ENCODE measurements at regions not wholly inside any gene's neighbourhood (a gene's known extent, or its start where the extent isn't known, plus 50 kb on each side); places are given as distances from the start of the nearest gene placed in this dataset.
"Not testable (repeated sequence)": the region's sequence is repeated elsewhere in the genome, so short reads cannot be mapped to it uniquely, and the experiment has no call there.

GRCh38 chr7:1300636-1301035 lies 68.0 kb downstream of the UNCX start:
- no peaks in the 10 kb centered on the region for H3K4me1 ChIP-seq (ENCODE audit: control insufficient read depth, insufficient read depth, low read length, poor library complexity, severe bottlenecking)
- no peak overlapping the region for H3K27ac ChIP-seq (ENCODE audit: insufficient read depth, low read length, poor library complexity, severe bottlenecking)
- H3K27me3 ChIP-seq (replicated peaks; ENCODE audit: control insufficient read depth, insufficient read depth, low read length, poor library complexity, severe bottlenecking): no peaks in the 10 kb centered on the region
- H3K4me3 ChIP-seq (ENCODE audit: insufficient read depth, low read depth, low read length, poor library complexity, severe bottlenecking): no peak overlapping the region
- no peaks in the 10 kb centered on the region for H3K36me3 ChIP-seq (ENCODE audit: control insufficient read depth, insufficient read depth, low read length)
- H3K9me3 ChIP-seq (ENCODE audit: control insufficient read depth, low read length): no peaks in the 10 kb centered on the region
- DNase-seq: no peak

DNA sequence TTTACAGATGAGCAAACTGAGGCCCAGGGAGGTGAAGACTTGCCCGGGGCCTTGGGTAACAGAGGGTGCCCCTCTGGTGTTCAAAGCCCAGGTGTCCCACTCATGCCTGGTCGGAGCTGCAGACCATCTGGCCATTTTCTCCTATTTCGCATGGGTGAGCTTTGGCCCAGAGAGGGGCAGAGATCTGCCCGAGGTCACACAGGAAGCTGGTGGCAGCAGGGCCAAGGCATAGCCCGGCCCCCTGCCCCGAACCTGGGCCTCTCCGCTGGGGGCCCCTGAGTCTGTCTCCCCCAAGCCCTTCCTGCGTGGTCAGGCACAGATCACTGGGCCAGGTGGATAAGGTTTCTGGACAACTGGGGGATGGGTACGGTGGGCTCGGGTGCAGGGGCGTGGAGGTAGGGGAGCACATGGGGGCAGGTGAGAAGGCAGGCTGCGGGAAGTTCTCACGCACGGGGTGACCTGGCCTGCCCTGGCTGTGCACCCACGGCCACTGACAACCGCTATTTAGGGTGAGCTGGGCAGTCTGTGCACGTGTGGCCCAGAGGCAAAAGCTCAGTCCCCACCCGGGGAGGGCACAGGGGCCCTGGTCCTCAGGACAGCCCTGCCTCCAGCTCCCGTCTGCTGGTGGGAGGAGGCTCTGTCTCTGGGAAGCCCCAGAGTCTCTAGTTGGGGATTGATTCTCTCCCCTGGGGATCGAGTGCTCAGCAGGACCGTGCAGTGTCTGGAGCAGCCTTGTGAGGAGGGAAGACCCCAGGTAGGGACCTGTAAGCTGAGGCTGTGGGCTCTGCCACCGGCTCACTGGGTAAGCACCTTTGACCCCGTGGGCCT lies 68.6 kb downstream of the UNCX start:
- Histone ChIP-seq H3K36me3 (ENCODE audit: control insufficient read depth, insufficient read depth, low read length) (no peaks in the 10 kb centered on the region), H3K9me3 (ENCODE audit: control insufficient read depth, low read length) (no peaks in the 10 kb centered on the region), H3K4me3 (ENCODE audit: insufficient read depth, low read depth, low read length, poor library complexity, severe bottlenecking) (no peak overlapping the region), H3K4me1 (ENCODE audit: control insufficient read depth, insufficient read depth, low read length, poor library complexity, severe bottlenecking) (no peaks in the 10 kb centered on the region), H3K27me3 (replicated peaks; ENCODE audit: control insufficient read depth, insufficient read depth, low read length, poor library complexity, severe bottlenecking) (no peaks in the 10 kb centered on the region), H3K27ac (ENCODE audit: insufficient read depth, low read length, poor library complexity, severe bottlenecking) (no peak overlapping the region)
- DNase-seq: no peak

GRCh38 chr7:1301882-1302251 lies 69.2 kb downstream of the UNCX start:
- H3K4me1 ChIP-seq (ENCODE audit: control insufficient read depth, insufficient read depth, low read length, poor library complexity, severe bottlenecking): no peaks in the 10 kb centered on the region
- H3K36me3 ChIP-seq (ENCODE audit: control insufficient read depth, insufficient read depth, low read length): no peaks in the 10 kb centered on the region
- no peak overlapping the region for H3K4me3 ChIP-seq (ENCODE audit: insufficient read depth, low read depth, low read length, poor library complexity, severe bottlenecking)
- H3K27me3 ChIP-seq (replicated peaks; ENCODE audit: control insufficient read depth, insufficient read depth, low read length, poor library complexity, severe bottlenecking): no peaks in the 10 kb centered on the region
- DNase-seq: no peak
- no peaks in the 10 kb centered on the region for H3K9me3 ChIP-seq (ENCODE audit: control insufficient read depth, low read length)
- H3K27ac ChIP-seq (ENCODE audit: insufficient read depth, low read length, poor library complexity, severe bottlenecking): no peak overlapping the region

- Histone ChIP-seq H3K4me3 (ENCODE audit: insufficient read depth, low read depth, low read length, poor library complexity, severe bottlenecking) (no peak overlapping the region), H3K9me3 (ENCODE audit: control insufficient read depth, low read length) (no peaks in the 10 kb centered on the region), H3K36me3 (ENCODE audit: control insufficient read depth, insufficient read depth, low read length) (no peaks in the 10 kb centered on the region), H3K27ac (ENCODE audit: insufficient read depth, low read length, poor library complexity, severe bottlenecking) (no peak overlapping the region), H3K27me3 (replicated peaks; ENCODE audit: control insufficient read depth, insufficient read depth, low read length, poor library complexity, severe bottlenecking) (no peaks in the 10 kb centered on the region), H3K4me1 (ENCODE audit: control insufficient read depth, insufficient read depth, low read length, poor library complexity, severe bottlenecking) (no peaks in the 10 kb centered on the region)
- no peak for DNase-seq
Measured at GRCh38 chr7:1302936-1303335, 70.3 kb downstream of the UNCX start.

DNA sequence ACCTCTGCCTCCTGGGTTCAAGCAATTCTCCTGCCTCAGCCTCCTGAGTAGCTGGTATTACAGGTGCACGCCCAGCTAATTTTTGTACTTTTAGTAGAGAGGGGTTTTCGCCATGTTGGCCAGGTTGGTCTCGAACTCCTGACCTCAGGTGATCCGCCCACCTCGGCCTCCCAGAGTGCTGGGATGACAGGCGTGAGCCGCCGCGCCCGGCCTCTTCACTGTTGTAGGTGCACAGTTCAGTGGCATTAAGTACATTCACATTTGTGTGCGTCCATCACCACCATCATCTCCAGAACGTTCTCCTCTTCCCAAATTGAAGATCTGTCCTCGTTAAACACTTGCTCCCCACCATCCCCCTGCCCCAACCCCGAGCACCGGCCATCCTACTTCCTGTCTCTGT lies 71.3 kb downstream of the UNCX start:
- DNase-seq; H3K4me3 ChIP-seq (ENCODE audit: insufficient read depth, low read depth, low read length, poor library complexity, severe bottlenecking); H3K4me1 ChIP-seq (ENCODE audit: control insufficient read depth, insufficient read depth, low read length, poor library complexity, severe bottlenecking); H3K9me3 ChIP-seq (ENCODE audit: control insufficient read depth, low read length); H3K27ac ChIP-seq (ENCODE audit: insufficient read depth, low read length, poor library complexity, severe bottlenecking); H3K36me3 ChIP-seq (ENCODE audit: control insufficient read depth, insufficient read depth, low read length); H3K27me3 ChIP-seq (replicated peaks; ENCODE audit: control insufficient read depth, insufficient read depth, low read length, poor library complexity, severe bottlenecking): not testable (repeated sequence)

- Histone ChIP-seq H3K9me3 (ENCODE audit: control insufficient read depth, low read length) (no peaks in the 10 kb centered on the region), H3K27me3 (replicated peaks; ENCODE audit: control insufficient read depth, insufficient read depth, low read length, poor library complexity, severe bottlenecking) (no peaks in the 10 kb centered on the region), H3K4me3 (ENCODE audit: insufficient read depth, low read depth, low read length, poor library complexity, severe bottlenecking) (no peak overlapping the region), H3K4me1 (ENCODE audit: control insufficient read depth, insufficient read depth, low read length, poor library complexity, severe bottlenecking) (no peaks in the 10 kb centered on the region), H3K27ac (ENCODE audit: insufficient read depth, low read length, poor library complexity, severe bottlenecking) (no peak overlapping the region), H3K36me3 (ENCODE audit: control insufficient read depth, insufficient read depth, low read length) (no peaks in the 10 kb centered on the region)
- DNase-seq: no peak
Measured at GRCh38 chr7:1305873-1306272, 73.2 kb downstream of the UNCX start.

DNA sequence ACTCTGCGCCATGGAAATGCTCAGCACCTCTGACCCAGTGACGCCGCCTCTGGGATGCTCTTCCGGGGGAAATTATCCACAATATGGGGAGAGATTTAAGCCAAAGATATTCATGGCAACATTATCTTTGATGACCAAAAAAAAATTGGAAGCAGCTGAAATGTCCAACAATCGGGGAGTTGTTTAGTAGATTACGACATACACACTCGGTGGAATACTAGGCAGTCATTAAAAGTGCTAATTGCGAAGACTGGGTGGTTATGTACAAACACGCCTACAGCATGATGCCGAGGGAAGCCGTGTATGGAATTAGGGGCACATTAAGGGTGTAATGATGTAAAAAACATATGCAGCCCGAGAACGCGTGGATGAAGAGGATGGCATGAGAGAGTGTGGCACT lies 75.2 kb downstream of the UNCX start:
- Histone ChIP-seq H3K9me3 (ENCODE audit: control insufficient read depth, low read length) (no peaks in the 10 kb centered on the region), H3K27ac (ENCODE audit: insufficient read depth, low read length, poor library complexity, severe bottlenecking) (no peak overlapping the region), H3K27me3 (replicated peaks; ENCODE audit: control insufficient read depth, insufficient read depth, low read length, poor library complexity, severe bottlenecking) (no peaks in the 10 kb centered on the region), H3K36me3 (ENCODE audit: control insufficient read depth, insufficient read depth, low read length) (no peaks in the 10 kb centered on the region), H3K4me1 (ENCODE audit: control insufficient read depth, insufficient read depth, low read length, poor library complexity, severe bottlenecking) (no peaks in the 10 kb centered on the region), H3K4me3 (ENCODE audit: insufficient read depth, low read depth, low read length, poor library complexity, severe bottlenecking) (no peak overlapping the region)
- DNase-seq: no peak

DNA sequence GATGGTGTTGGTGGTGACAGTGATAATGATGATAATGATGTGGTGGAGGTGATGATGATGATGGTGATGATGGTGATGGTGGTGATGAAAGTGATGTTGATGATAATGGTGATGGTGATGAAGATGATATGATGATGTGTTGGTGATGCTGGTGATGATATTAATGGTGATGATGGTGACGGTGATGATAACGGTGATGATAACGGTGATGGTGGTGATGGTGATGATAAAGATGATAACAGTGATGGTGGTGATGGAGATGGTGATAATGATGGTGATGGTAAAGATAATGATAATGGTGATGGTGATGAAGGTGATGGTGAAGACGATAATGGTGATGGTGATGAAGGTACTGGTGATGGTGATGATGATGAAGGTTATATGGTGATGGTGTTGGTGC lies 76.6 kb downstream of the UNCX start:
- Histone ChIP-seq H3K36me3 (ENCODE audit: control insufficient read depth, insufficient read depth, low read length) (no peaks in the 10 kb centered on the region), H3K4me3 (ENCODE audit: insufficient read depth, low read depth, low read length, poor library complexity, severe bottlenecking) (no peak overlapping the region)

DNA sequence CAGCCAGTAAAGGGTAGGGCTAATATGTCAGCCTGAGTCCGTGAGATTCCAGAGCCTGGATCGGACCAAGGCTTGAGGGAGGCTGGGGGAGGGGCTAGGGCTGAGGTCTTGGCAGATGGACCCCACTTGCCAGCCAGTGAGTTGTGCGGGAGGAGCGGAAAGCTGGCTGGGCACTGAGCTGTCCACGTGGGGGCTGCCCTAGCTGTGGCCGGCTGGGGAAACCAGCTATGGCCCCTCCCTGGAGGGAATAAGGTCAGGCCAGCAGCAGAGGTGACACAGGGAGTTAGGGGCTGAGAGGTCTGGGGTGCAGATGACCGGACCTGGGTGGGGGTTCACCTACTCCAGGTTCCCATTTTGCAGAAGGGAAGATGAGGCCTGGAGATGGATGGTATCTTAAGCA lies 77.3 kb downstream of the UNCX start:
- H3K4me3 ChIP-seq (ENCODE audit: insufficient read depth, low read depth, low read length, poor library complexity, severe bottlenecking): no peak overlapping the region
- DNase-seq: no peak
- H3K27me3 ChIP-seq (replicated peaks; ENCODE audit: control insufficient read depth, insufficient read depth, low read length, poor library complexity, severe bottlenecking): no peaks in the 10 kb centered on the region
- no peaks in the 10 kb centered on the region for H3K4me1 ChIP-seq (ENCODE audit: control insufficient read depth, insufficient read depth, low read length, poor library complexity, severe bottlenecking)
- no peak overlapping the region for H3K27ac ChIP-seq (ENCODE audit: insufficient read depth, low read length, poor library complexity, severe bottlenecking)
- H3K36me3 ChIP-seq (ENCODE audit: control insufficient read depth, insufficient read depth, low read length): no peaks in the 10 kb centered on the region
- no peaks in the 10 kb centered on the region for H3K9me3 ChIP-seq (ENCODE audit: control insufficient read depth, low read length)

More for the DNA sequence above, 76.6 kb downstream of the UNCX start:
- DNase-seq: no peak
- H3K9me3 ChIP-seq (ENCODE audit: control insufficient read depth, low read length): no peaks in the 10 kb centered on the region
- no peaks in the 10 kb centered on the region for H3K4me1 ChIP-seq (ENCODE audit: control insufficient read depth, insufficient read depth, low read length, poor library complexity, severe bottlenecking)
- no peak overlapping the region for H3K27ac ChIP-seq (ENCODE audit: insufficient read depth, low read length, poor library complexity, severe bottlenecking)
- no peaks in the 10 kb centered on the region for H3K27me3 ChIP-seq (replicated peaks; ENCODE audit: control insufficient read depth, insufficient read depth, low read length, poor library complexity, severe bottlenecking)

DNA sequence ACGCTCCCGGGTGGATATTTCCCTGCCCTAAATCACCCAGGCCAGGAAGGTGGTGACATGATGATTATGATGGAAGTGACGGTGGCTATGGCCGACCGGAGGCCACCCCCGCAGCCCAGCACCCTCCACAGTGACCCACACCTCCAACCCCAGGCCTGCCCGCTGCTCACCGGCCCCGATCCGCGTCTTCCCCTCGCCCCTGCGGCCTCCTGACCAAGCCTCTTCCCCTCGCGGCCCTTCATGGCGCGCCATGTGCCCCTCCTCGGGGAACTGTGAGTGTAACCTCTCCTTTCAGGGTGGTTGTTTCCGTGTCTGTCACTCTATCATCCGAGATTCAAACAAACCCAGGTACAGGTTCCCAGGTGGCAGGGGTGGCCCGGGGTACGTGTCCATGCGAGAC lies 78.3 kb downstream of the UNCX start:
- no peak overlapping the region for H3K4me3 ChIP-seq (ENCODE audit: insufficient read depth, low read depth, low read length, poor library complexity, severe bottlenecking)
- DNase-seq: no peak
- no peaks in the 10 kb centered on the region for H3K27me3 ChIP-seq (replicated peaks; ENCODE audit: control insufficient read depth, insufficient read depth, low read length, poor library complexity, severe bottlenecking)

More for the DNA sequence above, 78.3 kb downstream of the UNCX start:
- no peaks in the 10 kb centered on the region for H3K36me3 ChIP-seq (ENCODE audit: control insufficient read depth, insufficient read depth, low read length)
- no peaks in the 10 kb centered on the region for H3K9me3 ChIP-seq (ENCODE audit: control insufficient read depth, low read length)
- H3K4me1 ChIP-seq (ENCODE audit: control insufficient read depth, insufficient read depth, low read length, poor library complexity, severe bottlenecking): no peaks in the 10 kb centered on the region
- no peak overlapping the region for H3K27ac ChIP-seq (ENCODE audit: insufficient read depth, low read length, poor library complexity, severe bottlenecking)
